GM13976 (cell line): ENCODE measurements at regions not wholly inside any gene's neighbourhood (a gene's known extent, or its start where the extent isn't known, plus 50 kb on each side); places are given as distances from the start of the nearest gene placed in this dataset.

Experiments used
- DNase-seq: peaks from one replicate; pipeline ENCODE4 v3.0.0; 2012; ENCODE audit warnings: low spot score
- in situ Hi-C: fragments of 300-500 bp; cut with MboI; formaldehyde crosslinking; loops from one replicate; pipeline ENCODE4 v1.12.0; 2022; ENCODE audit warnings: low sequenced_read_pairs, mixed read lengths, inconsistent platforms; ENCODE audit not compliant: unreplicated experiment
- TF ChIP-seq, protein P1 (sequence below): IDR thresholded peaks from 2 replicates; pipeline ENCODE4 v1.5.1; 2012; ENCODE audit warnings: borderline replicate concordance, mild to moderate bottlenecking; ENCODE audit not compliant: insufficient read depth; ENCODE audit errors: extremely low read depth, missing control alignments, control extremely low read depth

DNA sequence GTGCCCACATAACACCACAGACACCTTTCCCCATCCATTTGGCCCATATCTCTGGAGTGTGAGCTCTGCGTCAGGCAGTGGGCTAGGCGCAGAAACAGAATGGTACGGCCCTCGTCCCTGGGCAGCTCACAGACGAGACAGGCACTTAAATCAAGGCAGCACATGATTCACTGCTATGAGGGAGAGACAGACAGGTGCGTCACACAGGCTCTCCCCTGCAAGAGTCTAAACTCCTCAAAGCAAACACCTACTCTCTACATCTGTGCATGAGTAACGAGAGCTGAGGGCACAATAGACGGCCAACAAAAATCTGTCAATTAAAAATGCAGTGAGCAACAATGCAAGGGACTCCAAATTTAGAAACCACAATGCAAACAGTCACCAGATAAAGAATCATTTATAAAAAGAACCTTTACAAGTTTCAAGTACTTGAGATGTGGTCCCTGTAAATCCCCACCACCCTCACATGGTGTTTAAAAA lies 348.9 kb downstream of the UQCRFS1 start:
- DNase-seq: no peak
- in situ Hi-C loops: no loop called here

DNA sequence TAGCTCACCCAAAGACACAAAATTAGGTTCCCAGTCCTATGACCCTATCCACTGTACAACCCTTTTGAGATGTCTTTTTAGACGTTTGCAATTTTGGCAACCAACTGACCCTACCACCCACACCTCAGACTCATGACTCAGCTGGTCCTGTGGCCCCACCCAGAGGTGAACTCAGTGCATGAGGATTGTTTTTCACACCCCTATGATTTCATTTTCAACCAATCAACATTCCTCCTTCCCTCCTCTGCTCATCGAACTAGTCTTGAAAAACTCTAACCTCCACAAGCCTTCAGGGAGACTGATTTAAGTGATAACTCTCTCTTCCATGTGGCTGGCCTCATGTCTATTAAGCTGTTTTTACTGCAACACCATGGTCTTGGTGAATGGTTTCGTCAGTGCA lies 350.7 kb downstream of the UQCRFS1 start:
- TF ChIP-seq, protein P1, sequence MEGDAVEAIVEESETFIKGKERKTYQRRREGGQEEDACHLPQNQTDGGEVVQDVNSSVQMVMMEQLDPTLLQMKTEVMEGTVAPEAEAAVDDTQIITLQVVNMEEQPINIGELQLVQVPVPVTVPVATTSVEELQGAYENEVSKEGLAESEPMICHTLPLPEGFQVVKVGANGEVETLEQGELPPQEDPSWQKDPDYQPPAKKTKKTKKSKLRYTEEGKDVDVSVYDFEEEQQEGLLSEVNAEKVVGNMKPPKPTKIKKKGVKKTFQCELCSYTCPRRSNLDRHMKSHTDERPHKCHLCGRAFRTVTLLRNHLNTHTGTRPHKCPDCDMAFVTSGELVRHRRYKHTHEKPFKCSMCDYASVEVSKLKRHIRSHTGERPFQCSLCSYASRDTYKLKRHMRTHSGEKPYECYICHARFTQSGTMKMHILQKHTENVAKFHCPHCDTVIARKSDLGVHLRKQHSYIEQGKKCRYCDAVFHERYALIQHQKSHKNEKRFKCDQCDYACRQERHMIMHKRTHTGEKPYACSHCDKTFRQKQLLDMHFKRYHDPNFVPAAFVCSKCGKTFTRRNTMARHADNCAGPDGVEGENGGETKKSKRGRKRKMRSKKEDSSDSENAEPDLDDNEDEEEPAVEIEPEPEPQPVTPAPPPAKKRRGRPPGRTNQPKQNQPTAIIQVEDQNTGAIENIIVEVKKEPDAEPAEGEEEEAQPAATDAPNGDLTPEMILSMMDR: no peak
- in situ Hi-C loops: no loop called here
- no peak for DNase-seq

More for the DNA sequence above, 348.9 kb downstream of the UQCRFS1 start:
- TF ChIP-seq, protein P1: no peak

DNA sequence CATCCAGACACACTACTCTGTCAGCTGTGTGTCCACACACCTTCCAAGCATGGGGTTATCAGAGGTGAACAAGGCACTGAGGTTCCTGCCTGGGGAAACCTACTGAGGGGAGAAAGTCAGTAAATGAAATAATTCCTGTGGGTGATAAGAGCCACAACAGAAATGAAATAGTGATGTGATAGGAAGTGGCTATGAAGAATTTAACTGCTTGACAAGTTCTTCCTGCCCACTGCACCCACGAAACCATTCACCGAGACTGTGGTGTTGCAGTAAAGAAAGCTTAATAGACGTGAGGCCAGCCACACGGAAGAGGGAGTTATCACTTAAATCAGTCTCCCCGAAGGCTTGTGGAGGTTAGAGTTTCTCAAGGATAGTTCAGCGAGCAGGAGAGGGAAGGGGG lies 353.1 kb downstream of the UQCRFS1 start:
- TF ChIP-seq, protein P1: no peak
- DNase-seq: no peak
- in situ Hi-C loops: no loop called here

DNA sequence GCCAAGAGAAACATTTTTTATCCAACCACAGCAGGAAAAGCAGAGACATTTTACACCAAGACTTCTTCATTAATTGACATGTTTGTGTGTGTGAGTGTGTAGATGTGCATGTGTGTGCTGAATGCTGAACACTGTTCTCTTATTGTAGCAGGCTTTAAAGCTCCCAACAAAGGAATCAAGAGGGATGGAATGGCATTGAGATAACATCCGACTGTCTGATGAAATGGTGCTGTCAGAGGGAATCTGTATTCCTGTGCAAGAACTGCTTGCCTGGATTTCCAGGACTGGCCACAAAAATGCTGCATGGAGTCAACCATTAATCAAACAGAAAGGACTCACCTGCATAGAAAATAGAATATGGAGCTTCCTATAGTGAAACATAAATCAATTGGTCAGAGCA lies 354.0 kb downstream of the UQCRFS1 start:
- DNase-seq: no peak
- in situ Hi-C loops: no loop called here
- TF ChIP-seq, protein P1: no peak

DNA sequence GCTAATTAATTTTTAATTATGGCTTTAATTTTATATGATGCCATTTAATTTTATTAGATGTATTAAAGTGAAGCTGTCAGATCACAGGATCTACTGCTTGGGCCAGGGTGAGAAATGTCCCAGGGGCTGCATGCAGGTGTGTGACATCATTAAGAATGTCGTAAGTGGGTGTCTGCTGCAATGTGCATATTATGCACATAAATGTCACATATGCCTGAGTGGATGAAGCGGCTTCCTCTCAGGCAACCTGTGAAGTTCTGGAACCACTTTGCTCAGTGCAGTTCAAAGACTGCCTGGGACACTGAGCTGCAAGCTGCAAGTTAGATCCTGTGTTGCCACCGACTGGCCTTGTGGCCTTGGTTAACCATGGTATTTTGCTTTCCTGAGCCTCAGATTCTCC lies 355.0 kb downstream of the UQCRFS1 start:
- in situ Hi-C loops: no loop called here
- DNase-seq: no peak

DNA sequence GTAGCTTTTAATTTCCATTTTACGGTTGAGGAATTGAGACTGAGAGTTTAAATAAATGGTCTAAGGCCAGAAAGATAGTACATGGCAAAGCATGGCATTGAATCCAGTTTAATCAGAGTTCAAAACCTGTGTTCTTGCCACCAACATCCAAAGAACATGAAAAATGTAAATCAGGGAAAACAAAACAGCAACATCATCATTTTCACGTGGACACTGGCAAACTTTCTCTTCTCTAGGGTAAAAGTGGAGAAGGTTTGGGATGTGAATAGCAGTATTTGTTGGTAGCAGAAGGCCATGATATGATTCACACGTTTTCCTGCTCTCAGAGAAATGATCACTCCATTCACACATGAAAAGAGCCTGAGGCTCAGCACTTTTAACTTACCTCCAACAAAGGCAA lies 357.7 kb downstream of the UQCRFS1 start:
- in situ Hi-C loops: no loop called here
- DNase-seq: no peak
- TF ChIP-seq, protein P1: no peak

More for the DNA sequence above, 355.0 kb downstream of the UQCRFS1 start:
- TF ChIP-seq, protein P1: no peak

DNA sequence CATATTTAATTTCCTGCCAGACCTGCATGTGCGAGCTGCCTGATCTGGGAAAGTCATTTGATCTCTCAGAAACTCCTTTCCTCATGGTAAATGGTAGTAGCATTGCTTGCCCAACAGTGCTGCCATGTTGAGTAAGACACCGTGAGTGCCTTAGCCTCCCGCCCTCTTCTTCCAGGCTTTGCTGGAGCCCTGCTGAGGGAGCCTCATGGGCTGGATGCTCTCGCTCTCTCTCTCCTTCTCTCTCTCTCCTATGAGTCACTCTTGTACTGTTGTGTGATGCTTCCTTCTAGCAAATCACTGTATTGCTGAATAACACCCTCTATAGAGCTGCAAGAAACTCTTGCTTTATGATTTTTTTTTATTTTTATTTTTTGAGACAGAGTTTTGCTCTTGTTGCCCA lies 365.5 kb downstream of the UQCRFS1 start:
- TF ChIP-seq, protein P1: no peak
- DNase-seq: no peak
- in situ Hi-C loops: no loop called here
